LHCN-M2 (cell line): ENCODE measurements at regions not wholly inside any gene's neighbourhood (a gene's known extent, or its start where the extent isn't known, plus 50 kb on each side); places are given as distances from the start of the nearest gene placed in this dataset.

Experiments used
- DNase-seq: peaks from one replicate; pipeline ENCODE4 v3.0.0-alpha.2; 2012; ENCODE audit warnings: low read depth

DNA sequence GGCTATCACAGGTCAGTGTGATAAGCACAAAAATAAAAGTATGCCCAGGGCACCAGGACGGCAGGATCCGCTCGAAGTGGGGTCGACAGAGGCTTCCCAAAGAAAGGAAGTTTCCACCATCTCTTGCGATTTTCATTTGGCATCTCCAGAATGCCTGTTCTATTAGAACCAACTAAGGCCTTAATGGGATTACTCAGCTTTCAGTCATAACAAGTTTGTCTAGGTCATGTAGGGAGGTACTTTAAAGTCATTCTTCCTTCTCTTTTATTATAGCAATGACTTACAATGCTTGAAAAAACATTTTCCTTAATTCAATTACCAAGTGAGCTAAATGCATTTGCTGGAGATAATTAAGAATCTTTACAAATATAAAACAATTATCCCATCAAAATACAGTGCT, 83.6 kb upstream of the DIO3 start:
- no peak for DNase-seq

DNA sequence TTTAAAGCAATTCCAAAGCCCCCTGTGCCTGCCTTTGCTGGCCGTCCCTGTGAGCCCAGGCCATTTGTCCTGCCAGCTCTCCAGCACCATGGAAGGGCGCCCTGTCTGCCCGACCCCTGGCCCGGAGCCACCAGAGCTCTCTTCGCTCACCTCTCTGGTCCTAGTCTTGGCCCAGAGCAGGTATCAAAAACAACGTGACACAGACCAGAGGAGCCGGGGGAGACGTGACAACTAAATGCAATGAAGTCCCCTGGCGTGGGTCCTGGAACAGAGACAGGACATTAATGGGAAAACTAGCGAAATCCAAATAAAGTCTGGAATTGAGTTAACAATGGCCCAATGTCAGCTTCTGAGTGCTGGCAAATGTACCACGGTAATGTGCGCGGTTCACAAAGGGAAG, 83.2 kb upstream of the DIO3 start:
- DNase-seq = no peak

DNA sequence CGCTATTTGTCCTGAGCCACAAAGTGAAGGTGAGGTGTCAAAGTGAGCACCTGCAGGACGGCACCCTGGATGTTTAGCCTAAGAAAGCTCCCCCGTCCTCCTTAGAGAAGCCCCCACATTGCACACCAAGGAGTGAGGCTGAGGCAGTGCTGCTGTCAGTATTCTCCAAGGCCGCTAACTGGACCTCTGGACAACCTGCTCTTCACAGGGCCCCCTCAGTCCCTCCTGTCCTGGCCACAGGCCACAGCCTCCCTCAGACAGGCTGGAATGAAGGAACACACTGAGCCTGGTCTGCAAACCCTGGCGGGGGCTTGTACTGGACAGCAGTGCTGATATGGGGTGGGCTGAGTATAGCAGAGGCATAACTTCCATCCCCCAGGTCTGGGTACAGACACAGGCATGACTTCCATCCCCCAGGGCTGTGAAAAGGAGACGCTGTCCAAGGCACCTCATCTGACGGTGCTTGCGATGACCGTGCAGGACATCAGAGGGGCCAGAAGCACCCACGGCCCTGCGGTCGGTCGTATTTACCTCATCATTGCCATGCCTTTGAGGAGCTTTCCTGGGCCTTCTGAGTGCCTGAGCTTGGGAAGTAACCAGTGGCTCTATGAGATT, 82.4 kb upstream of the DIO3 start:
- no peak for DNase-seq

DNA sequence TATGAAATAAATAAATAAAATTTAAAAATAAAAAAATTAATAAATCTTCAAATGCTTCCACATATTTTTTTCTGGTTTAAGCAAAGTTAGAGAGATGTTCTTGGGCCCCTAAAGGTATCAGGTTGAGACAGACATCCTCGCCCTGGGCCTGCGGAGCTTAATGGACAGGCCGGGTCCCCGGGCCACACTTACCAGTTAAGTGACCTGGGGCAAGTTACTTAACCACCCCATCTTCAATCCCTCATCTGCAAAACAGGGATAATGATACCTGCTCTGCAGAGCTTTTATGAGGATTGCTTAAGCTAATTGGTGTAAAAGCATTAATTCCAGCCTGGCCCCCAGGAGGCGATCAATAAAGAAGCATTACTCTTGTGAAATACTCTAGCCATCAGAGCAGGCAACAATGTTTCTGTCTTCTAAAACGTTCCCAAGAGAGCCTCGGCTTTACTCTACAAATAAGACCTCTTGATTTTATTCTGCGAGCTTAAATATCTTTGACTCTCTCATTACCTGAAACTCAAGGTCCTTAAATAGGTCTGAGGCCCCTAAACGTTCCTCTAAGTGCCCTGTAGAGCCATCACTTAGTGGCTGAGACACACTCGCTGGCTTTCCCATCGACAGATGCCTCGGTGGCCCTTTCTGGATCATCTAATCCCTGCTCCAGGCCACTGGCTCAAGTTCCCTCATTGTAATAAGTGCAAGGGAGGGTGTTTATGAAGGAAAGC, 81.1 kb upstream of the DIO3 start:
- DNase-seq = no peak

DNA sequence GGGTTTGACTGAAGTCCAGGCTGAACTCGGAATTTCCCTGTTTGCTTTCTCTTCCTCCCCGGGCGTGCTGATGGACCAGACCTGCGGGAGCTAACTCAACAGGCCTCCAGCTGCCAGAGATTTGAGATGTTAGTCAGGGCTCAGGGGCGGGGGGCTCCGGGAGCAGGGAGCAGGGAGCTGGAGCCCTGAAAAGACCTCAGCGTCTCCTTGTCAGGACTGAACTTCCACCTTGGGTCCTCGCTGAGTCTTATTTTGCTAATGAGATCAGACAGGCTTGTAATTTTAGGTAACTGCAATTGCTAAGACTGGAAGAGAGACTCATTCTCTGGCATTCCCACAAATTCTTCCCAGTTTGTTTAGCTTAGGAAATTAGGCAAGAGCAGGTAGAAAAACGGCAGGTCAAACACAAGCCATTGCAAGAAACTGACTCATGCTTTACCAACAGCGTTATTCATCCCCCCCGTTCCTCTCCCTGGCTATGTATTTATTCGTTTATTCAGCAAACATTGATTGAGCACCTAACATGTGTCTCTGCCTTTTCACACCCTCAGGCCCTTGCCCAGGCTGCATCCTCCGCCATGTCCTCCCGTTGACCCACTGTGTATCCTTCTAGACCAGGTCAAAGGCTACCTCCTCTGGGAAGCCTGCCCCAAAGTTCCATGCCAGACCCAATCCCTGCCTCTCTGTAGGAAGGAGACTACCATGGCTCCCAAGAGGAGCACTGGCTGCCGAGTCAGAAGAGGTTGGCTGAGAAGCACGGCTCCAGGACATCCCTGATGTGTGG, 80.4 kb upstream of the DIO3 start:
- no peak for DNase-seq

DNA sequence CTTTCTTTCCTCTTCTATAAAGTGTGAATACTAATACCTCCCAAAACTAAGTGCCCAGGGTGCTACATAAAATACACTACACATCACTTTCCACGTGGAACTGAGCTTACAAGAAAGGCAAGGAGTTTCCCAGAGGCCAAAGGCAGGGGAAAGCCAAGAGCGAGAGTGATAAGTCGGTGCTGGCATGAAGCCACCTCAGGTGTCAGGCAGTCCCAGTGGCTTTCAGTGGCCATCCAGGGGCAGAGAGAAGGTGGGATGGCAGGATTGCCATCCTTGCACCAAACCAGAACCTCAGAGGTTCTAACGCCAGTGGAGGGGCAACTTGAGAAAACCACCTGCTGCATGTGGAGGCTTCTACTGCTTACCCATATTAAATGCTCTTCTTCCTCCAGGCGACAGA, 79.7 kb upstream of the DIO3 start:
- DNase-seq = no peak

DNA sequence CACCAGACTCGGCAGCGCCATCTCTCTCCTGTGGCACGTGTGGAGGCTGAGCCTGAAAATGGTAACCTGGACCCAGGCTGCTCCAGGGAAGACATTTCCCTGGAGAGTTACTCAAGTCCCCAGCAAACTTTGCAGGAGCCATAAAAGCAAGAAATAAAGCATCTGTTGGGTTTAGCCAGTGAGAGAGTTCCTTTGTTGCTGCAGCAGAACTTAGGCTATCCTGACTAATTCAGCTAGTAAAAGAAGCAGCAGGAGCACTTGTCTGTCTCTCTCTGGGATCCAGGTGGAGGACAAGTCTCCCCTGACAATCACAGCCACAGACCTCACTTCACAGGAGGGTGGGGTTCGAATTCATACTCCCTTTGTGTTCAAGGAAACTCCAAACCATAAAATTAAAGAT, 79.2 kb upstream of the DIO3 start:
- DNase-seq = no peak

DNA sequence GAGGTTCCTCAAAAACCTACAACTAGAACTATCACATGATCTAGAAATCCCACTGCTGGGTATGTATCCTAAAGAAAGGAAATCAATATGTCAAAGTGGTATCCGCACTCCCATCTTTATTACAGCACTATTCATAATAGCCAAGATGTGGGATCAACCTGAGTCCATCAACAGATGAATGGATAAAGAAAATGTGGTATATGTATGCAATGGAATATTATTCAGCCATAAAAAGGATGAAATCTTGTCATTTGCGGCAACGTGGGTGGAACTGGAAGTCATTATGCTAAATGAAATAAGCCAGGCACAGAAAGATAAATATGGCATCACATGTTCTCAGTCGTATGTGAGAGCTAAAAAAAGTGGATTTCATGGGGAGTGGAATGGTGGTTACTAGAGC, 77.5 kb upstream of the DIO3 start:
- no peak for DNase-seq

DNA sequence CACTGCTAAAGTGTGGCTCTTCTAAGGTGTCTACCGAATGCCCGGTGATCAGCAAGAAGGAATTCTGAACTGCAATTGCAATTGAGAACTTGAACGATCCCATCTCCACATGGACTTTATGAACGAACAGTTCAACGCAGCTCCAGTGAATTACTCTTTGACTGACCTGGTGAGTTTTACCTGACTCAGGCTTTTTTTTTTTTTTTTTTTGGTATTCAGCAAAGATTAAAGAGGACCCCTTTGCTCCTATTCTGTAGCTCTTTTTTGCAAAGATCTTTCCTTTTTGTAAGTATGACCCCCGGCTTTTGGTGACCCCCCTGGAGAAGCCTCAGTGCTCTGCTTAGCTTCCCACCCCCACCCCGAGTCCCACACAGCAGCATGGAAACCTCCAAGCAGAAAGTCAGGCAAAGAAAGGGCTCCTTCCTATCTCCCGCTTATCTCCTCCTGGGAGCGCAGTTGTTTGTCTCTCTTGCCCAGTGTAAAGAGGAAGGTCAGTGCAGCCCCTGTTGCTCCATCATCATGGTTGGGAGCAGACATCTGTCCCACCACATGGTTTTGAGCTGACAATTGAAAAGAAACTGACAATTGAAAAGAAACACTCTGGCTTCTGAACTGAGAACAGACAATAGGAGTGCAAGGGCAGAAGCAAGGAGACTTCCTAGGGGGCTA, 72.1 kb upstream of the DIO3 start:
- no peak for DNase-seq

DNA sequence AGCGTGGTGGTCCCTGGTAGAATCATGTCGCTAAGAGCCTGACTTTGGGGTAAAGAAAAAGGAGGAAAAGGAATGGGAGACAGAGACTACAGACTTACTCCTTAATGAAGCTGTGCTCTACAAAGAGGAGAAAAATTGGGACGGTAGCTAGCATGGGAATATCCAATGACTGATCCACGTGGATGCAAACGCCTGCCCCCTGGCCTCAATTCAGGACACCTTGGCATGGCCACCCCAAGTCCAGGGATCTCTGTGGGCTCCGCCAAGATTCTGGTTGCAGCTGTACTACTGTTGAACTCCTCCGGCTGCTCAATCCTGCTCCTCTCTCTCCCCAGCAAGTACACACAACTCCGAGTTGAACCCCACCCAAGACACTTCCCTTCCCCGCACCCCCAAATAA, 70.5 kb upstream of the DIO3 start:
- no peak for DNase-seq

DNA sequence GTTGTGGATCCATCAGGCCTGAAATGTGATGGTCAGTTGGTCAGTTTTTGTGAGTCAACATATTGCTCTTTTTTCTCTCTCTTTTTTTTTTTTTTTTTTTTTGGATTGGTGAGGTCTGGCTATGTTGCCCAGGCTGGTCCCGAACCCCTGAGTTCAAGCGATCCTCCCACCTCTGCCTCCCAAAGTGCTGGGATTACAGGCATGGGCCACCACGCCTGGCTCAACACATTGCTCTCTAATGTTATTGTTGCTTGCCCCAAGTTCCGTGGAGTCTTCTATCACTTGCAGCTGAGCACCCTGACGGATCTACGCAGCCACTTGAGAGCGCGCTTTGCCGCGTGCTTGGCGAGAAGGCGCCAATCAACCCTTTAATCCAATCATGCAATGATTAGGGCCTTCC, 69.5 kb upstream of the DIO3 start:
- no peak for DNase-seq

DNA sequence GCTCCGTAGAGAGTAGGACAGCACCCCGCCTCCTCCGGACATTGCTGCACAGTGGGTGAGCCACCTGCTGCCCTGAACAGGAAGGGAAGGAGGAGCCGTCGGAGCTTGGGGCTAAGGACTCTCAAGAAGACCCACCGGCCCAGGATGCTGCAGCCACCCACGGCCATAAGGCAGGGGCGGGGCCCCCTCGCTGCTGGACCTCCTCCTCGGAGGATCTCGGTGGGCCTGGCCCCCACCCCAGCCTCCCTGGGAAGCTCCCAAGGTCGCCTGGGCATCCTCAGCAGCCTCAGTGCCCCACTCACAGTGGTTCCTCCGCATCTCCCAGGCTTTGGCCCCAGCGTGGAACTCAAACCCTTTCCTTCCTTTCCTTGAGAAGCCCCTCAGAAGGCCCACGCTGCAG, 68.6 kb upstream of the DIO3 start:
- no peak for DNase-seq

DNA sequence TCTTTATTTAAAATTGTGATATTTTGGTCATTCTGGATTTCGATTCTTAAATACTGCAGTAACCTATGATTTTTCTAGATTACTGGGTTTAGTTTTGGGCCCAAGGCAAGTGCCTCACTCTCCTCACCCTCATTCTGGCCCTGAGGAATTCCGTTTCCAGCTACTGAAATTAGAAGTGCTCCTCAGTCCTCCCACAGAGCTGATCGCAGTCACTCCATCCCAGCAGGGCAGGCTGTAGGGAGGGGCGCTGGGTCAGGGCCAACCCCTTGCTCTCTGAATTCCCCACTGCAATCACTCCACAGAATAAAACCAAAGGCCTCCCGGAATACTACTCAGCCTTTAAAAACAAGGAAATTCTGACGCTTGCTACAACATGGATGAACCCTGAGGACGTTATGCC, 66.5 kb upstream of the DIO3 start:
- DNase-seq = no peak

DNA sequence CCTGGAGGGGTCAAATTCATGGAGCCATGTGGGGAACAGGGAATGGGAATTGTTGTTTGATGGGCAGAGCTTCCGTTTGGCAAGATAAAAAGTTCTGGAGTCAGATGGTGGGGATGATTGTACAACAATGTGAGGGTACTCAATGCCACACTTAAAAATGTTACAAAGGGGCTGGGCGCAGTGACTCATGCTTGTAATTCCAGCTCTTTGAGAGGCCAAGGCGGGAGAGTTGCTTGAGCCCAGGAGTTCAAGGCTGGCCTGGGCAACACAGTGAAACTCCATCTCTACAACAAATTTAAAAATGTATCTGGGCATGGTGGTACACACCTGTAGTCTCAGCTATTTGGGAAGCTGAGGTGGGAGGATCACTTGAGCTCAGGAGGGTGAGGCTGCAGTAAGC, 66.0 kb upstream of the DIO3 start:
- no peak for DNase-seq

DNA sequence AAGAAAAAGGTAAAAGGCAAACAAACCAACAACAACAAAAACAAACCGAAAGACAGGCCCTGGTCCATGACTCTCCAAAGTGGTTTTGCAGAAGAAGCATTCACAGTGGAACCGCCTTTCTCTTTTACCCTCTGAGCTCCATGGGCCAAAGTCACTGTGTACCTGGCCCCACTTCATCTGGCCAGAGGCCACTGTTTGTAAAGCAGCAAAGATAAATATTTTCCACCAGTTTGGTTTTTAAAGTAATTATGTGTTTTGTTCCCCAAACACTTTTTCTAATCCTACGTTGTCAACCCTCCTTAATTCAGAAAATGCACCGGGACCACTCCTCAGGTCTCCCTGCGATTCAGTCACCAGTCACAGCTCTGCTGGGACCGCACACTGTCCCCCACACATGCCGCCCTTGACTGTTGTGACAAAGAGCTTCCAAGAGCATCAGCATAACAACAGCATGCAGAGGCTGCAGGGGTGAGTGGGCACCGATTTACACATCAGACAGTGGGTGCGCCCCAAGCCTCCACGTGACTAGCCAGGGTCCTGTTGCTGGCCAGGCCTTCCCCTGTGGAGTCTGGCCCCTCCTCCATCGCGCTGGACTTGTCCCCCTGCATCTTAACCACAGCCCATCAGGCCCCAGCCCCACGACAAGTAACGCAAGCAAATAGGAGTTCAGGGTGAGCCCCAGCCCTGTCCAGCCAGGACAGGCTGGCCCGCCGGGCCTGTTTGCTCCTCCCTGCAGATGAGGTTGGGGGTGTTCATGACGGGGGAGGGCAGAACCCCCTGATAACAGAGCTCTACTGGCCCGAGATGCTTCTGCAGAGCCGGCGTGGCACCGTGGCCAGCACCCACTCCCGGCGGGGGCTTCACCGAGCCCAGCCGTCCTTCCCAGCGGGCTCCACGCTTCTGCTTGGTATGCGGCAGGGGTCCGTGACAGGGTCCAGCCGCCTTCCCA, 65.2 kb upstream of the DIO3 start:
- no peak for DNase-seq

DNA sequence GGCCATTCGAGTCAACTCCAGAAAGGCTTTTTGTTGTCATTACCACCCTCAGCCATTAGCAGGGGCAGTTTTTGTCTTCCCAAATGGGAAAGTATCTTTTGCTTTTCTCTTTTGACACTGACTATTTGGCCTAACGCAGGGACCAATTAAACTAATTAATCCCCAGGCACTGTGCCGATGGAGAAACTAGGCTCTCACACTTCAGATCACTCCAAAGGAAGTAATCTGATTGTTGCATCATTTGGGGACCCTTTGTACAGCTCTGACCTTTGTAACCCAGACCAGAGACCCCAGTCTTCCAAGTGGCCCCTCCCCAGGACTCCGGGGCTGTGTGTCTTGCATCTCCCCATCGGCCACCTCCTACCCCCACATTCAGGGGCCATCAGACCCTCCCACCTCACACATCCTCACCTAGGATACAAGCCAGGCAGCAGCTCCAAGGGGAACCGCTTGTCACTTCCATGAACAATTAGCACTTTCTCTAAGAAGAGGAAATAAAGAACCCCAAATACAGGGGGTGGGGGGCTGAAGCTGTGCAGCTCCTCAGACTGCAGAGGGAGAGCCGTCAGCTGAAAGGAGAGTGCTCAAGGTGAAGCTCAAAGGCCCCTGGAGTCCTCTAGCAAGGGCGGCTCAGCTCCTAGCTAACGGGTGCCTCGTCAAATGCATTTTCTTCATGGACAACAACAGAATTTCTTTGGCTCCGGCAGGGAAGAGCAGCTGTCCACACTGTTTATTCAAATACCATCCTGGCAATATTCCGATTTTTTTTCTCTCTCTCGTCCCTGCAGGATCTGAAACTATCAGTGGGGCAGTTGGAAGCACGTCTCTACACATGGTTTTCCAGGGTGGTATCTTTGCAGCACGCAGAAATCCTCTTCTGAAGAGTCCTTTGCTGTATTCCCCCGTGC, 64.3 kb upstream of the DIO3 start:
- no peak for DNase-seq

DNA sequence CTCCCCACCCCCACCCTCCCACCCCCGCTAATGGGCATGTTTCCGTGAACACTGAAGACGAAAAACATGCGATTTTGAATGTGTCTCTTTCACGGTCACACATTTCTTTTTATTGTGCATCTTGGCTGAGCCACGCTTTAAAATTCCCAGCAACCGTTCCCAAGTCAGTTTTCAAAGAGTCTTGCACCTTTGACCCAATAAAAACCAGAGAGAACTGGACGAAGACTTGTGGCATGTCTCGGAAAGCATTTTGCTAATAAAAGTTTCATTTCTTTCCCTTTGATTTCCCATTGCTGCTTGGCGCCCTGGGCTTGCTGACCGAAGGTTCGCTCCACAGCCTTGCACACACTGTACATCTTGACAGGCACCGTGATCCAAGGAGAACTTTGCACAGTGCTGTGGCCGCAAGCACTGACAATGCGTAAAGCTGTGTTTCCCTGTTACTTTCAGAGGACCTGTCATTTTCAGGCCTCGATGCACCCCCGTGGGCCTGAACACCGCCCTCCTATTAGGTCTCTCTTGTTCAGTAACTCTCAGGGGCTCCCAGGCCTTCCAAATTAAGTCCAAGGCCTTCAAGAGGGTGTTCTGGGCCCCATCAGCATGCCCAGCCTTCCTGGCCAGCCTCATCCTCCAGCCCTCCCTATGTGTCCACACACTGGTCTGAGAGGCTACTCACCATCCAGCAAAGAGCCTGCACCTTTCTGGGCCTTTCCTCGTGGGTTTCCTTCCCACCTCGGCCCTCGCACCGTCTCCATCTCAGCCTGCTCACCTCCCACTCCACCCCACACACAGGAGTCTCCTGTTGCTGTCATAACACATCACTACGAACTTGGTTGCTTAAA, 63.4 kb upstream of the DIO3 start:
- no peak for DNase-seq

DNA sequence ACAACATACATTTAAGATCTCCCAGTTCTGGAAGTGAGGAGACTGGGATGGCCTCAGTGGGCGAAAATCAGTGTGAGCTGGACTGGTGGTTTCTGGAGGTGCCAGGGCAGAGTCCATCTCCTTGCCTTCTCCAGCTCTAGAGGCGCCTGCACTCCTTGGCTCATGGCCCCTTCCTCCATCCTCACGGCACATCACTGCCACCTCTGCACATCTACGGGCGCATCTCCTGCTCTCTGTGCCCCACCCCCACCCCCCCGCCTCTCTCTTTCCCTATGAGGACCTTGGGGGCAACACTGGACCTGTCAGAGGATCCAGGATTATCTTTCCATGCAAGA, 62.8 kb upstream of the DIO3 start:
- no peak for DNase-seq

DNA sequence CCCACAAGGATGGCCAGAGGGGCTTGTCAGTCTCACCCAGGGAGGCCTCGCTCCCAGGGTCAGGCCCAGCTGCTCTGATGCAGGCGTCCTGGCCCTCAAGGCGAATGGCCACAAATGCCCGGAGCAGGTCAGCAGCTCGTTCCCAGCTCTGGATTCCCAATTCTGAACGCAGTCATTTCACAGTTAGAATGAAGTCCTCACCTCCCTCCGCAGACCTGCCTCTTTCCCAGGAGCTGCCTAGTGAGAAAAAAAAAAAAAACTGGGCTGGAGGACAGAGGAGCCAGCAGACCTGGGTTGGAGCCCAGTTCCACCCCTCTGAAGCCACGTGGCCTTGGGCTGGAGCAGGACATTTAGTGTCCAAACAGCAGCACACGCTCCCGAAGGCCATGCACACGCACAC, 62.2 kb upstream of the DIO3 start:
- DNase-seq = no peak
